SH-SY5Y (cell line): ENCODE measurements at regions not wholly inside any gene's neighbourhood (a gene's known extent, or its start where the extent isn't known, plus 50 kb on each side); places are given as distances from the start of the nearest gene placed in this dataset.

Experiments
- GATA2 ChIP-seq: IDR thresholded peaks from 2 replicates; pipeline ENCODE4 v1.6.1; 2011; ENCODE audit warnings: mild to moderate bottlenecking, low read depth, low read length
- GATA3 ChIP-seq: IDR thresholded peaks from 2 replicates; pipeline ENCODE4 v1.6.1; 2011; ENCODE audit warnings: low read depth, mild to moderate bottlenecking, low read length, moderate library complexity

- TF ChIP-seq GATA2: no peak
Measured at GRCh38 chr9:85155352-85155751, 485.8 kb downstream of the NTRK2 start.

- TF ChIP-seq GATA3 (no peak), GATA2 (no peak)
Measured at GRCh38 chr9:85151741-85152140, 482.2 kb downstream of the NTRK2 start.

- TF ChIP-seq GATA2: no peak
- TF ChIP-seq GATA3: no peak
Measured at GRCh38 chr9:85151162-85151561, 481.6 kb downstream of the NTRK2 start.

- TF ChIP-seq GATA2 (no peak), GATA3 (no peak)
Measured at GRCh38 chr9:85147046-85147640, 477.6 kb downstream of the NTRK2 start.

- TF ChIP-seq GATA2: no peak
Measured at GRCh38 chr9:85142968-85143367, 473.4 kb downstream of the NTRK2 start.

GRCh38 chr9:85142496-85142911 lies 473.0 kb downstream of the NTRK2 start:
- TF ChIP-seq GATA3 (no peak), GATA2 (no peak)

GRCh38 chr9:85137696-85138095 lies 468.2 kb downstream of the NTRK2 start:
- TF ChIP-seq GATA2 (no peak), GATA3 (no peak)

GRCh38 chr9:85136987-85137386 lies 467.5 kb downstream of the NTRK2 start:
- TF ChIP-seq GATA3 (no peak), GATA2 (no peak)

- TF ChIP-seq GATA2: no peak
- no peak for TF ChIP-seq GATA3
Measured at GRCh38 chr9:85136507-85136906, 467.0 kb downstream of the NTRK2 start.

- no peak for TF ChIP-seq GATA2
- no peak for TF ChIP-seq GATA3
Measured at GRCh38 chr9:85130764-85131163, 461.2 kb downstream of the NTRK2 start.

- TF ChIP-seq GATA3 (no peak), GATA2 (no peak)
Measured at GRCh38 chr9:85130260-85130659, 460.7 kb downstream of the NTRK2 start.

- TF ChIP-seq GATA2 (no peak), GATA3 (no peak)
Measured at GRCh38 chr9:85129514-85129913, 460.0 kb downstream of the NTRK2 start.

GRCh38 chr9:85118990-85119755 lies 449.6 kb downstream of the NTRK2 start:
- no peak for TF ChIP-seq GATA2
- no peak for TF ChIP-seq GATA3

- TF ChIP-seq GATA3 (no peak), GATA2 (no peak)
Measured at GRCh38 chr9:85117831-85118230, 448.3 kb downstream of the NTRK2 start.

- no peak for TF ChIP-seq GATA3
- no peak for TF ChIP-seq GATA2
Measured at GRCh38 chr9:85115473-85115872, 445.9 kb downstream of the NTRK2 start.
